Thyroid gland (tissue), 4 donors: ENCODE measurements at regions not wholly inside any gene's neighbourhood (a gene's known extent, or its start where the extent isn't known, plus 50 kb on each side); places are given as distances from the start of the nearest gene placed in this dataset.
"Not testable (repeated sequence)": the region's sequence is repeated elsewhere in the genome, so short reads cannot be mapped to it uniquely, and the experiment has no call there.

Source experiments
- POLR2A ChIP-seq, 2 donors: fragments of 450-650 bp; IDR thresholded peaks; one replicate each; pipeline ENCODE4 v1.6.1; 2017; ENCODE audit warnings: antibody characterized with exemption in 2 of 2, mild to moderate bottlenecking in 2 of 2, moderate library complexity in 1 of 2
- TF ChIP-seq, protein P1 (sequence below), 6 experiments: fragments of 200-600 bp in 3 of 6; fragments of 450-650 bp in 3 of 6; sonication (generic) in 3 of 6; IDR thresholded peaks; one replicate each; pipeline ENCODE4 v1.5.1; 2016 to 2019; ENCODE audit warnings: antibody characterized with exemption in 6 of 6, mild to moderate bottlenecking in 2 of 6, inconsistent platforms in 1 of 6, moderate library complexity in 1 of 6

GRCh38 chr6:6879586-6879974 lies 228.2 kb upstream of the RREB1 start:
- TF ChIP-seq, protein P1, sequence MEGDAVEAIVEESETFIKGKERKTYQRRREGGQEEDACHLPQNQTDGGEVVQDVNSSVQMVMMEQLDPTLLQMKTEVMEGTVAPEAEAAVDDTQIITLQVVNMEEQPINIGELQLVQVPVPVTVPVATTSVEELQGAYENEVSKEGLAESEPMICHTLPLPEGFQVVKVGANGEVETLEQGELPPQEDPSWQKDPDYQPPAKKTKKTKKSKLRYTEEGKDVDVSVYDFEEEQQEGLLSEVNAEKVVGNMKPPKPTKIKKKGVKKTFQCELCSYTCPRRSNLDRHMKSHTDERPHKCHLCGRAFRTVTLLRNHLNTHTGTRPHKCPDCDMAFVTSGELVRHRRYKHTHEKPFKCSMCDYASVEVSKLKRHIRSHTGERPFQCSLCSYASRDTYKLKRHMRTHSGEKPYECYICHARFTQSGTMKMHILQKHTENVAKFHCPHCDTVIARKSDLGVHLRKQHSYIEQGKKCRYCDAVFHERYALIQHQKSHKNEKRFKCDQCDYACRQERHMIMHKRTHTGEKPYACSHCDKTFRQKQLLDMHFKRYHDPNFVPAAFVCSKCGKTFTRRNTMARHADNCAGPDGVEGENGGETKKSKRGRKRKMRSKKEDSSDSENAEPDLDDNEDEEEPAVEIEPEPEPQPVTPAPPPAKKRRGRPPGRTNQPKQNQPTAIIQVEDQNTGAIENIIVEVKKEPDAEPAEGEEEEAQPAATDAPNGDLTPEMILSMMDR (IDR thresholded peaks at IDR 0.05): not testable (repeated sequence)
- TF ChIP-seq POLR2A (IDR thresholded peaks at IDR 0.05): not testable (repeated sequence)
